IgD-negative memory B cell (primary cell): ENCODE measurements at regions not wholly inside any gene's neighbourhood (a gene's known extent, or its start where the extent isn't known, plus 50 kb on each side); places are given as distances from the start of the nearest gene placed in this dataset.

ENCODE experiments used
- H3K27ac Mint-ChIP-seq, 3 donors: one replicate each; pipeline ENCODE4 v1.8.0; 2020 to 2022; ENCODE audit warnings: mild to moderate bottlenecking in 3 of 3, mixed read lengths in 3 of 3, moderate library complexity in 1 of 3
- H3K27me3 Mint-ChIP-seq: one replicate; pipeline ENCODE4 v1.8.0; 2021; ENCODE audit warnings: mixed read lengths
- H3K36me3 Mint-ChIP-seq: one replicate; pipeline ENCODE4 v1.8.0; 2020; ENCODE audit warnings: mild to moderate bottlenecking, mixed read lengths
- H3K4me1 Mint-ChIP-seq, 3 donors: one replicate each; pipeline ENCODE4 v1.8.0; 2020 to 2022; ENCODE audit warnings: mixed read lengths in 3 of 3, mild to moderate bottlenecking in 1 of 3
- H3K4me3 Mint-ChIP-seq, 4 donors: one replicate each; pipeline ENCODE4 v1.8.0; 2020 to 2022; ENCODE audit warnings: mild to moderate bottlenecking in 4 of 4, mixed read lengths in 4 of 4, moderate library complexity in 3 of 4
- H3K9me3 Mint-ChIP-seq, 3 donors: one replicate each; pipeline ENCODE4 v1.8.0; 2020 to 2021; ENCODE audit warnings: mixed read lengths in 3 of 3, mild to moderate bottlenecking in 1 of 3

DNA sequence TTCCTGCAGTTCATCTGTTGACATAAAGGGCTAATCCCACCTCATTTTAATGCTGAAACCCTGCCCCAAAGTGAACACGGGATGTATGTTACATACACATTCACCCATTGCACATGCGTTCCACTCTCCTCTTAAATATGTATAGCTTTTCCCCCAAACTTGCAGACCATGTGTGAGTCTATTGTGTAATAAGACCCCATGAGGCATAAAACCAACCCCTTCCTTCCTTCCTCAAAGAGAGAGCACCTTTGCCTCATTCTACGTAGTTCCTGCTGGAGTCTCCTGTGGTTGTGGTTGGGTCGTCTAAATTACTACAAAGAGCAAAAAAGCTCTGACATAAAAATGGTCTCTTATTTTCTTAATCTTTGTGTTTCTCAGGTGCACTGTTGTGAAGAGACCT is 345.7 kb upstream of the KLF6 start:
- H3K9me3 Mint-ChIP-seq: peaks cover 0 to 6% (median 0%) of the 10 kb centered on the region in 3 donors

DNA sequence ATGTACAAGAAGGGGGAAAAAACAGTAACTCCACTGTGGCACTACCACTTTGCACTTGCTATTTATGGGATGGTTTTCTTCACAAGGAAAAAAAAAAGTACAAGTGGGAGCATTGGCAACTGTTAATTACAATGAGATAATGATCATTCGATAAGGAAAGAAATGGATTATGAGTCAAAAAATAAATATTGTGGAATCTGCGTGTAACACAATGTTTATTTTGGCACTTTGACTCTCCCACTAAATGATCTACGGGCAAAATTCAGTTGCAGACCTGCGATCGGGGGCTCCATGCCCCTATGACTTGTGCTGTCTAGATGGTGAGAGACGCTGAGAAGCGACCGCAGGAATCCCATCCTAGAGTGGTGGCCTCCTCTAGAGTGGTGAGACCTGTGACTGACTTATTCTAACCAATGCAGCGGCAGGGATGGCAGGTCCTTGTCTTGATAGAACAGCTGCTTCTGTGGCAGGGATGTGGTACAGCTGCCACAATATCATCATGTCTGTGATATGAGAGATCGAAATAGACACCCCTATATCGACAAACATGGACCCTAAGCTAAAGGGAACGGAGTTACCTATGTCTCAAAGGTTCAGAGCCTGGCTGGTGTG is 345.0 kb upstream of the KLF6 start:
- H3K4me1 Mint-ChIP-seq: peaks cover 17 to 31% (median 26%) of the 10 kb centered on the region in 3 donors
- H3K36me3 Mint-ChIP-seq: no peaks in the 10 kb centered on the region
- H3K9me3 Mint-ChIP-seq: peaks cover 1 to 7% (median 1%) of the 10 kb centered on the region in 3 donors
- H3K27ac Mint-ChIP-seq: no peak overlapping the region
- H3K27me3 Mint-ChIP-seq: no peaks in the 10 kb centered on the region
- no peak overlapping the region for H3K4me3 Mint-ChIP-seq

More for the DNA sequence above, 345.7 kb upstream of the KLF6 start:
- Mint-ChIP-seq H3K4me1 (peaks cover 24 to 32% (median 32%) of the 10 kb centered on the region in 3 donors), H3K27me3 (no peaks in the 10 kb centered on the region), H3K4me3 (no peak overlapping the region), H3K36me3 (no peaks in the 10 kb centered on the region), H3K27ac (no peak overlapping the region)

DNA sequence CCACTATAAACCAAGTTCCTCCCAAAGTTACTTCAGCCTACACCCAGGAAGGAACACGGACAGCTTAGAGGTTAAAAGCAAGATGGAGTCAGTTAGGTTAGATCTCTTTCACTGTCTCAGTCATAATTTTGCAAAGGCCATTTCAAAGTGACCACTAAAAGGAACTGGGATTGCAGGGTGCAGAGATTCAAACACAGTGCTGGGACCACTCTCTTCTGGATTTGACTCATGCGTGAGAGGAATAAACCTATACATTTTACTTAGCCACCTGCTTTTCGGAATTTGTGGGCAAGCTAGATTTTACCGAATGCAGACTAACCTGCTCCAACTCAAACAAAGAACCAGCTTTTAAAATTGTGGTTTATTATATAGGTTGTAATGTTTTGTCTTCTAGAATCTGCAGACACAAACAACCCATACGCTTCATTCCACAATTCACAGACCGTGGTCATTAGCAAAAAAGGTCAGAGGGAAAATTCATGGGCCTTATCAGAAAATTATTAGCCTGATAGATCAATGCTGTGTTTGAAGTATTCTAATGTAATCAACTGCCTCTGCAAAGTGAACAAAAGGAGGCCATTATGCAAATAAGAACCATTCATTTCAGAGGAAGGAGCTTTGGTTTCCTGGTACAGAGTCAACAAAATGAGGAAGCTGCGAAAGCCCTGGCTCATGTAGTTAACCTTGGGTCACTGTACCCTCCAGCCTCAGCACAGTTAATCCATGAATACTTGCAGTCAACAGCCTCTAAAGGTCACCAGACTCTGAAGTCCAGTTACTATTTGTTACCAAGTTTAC is 342.7 kb upstream of the KLF6 start:
- H3K9me3 Mint-ChIP-seq: peaks cover 2 to 14% (median 8%) of the 10 kb centered on the region in 3 donors
- peak overlapping the region in 2 of 4 donors; percentile 16 to 76 for H3K4me3 Mint-ChIP-seq
- H3K36me3 Mint-ChIP-seq: no peaks in the 10 kb centered on the region
- H3K27ac Mint-ChIP-seq: peak overlapping the region in 1 of 3 donors; percentile 41
- H3K4me1 Mint-ChIP-seq: peaks cover 16 to 42% (median 26%) of the 10 kb centered on the region in 3 donors
- no peaks in the 10 kb centered on the region for H3K27me3 Mint-ChIP-seq

DNA sequence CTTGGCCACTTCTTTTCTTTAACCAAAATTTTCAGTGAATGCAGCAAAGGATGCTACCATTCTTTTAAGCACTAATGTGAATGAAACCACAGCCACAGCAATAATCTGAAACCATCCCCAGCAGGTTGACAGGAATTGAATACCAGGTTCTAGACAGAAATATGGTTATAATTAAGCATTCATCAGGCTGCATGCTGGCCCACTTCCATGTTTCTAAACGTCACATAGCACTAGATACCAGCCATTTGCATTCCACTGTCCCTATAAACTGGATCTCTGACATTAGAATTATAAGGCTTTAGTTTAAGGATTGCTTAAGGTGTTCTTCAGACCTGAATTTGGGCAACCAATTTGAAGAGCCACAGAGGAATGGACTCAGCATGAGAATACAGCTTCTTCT is 340.8 kb upstream of the KLF6 start:
- Mint-ChIP-seq H3K36me3 (no peaks in the 10 kb centered on the region), H3K4me3 (no peak overlapping the region), H3K9me3 (peaks cover 2 to 14% (median 8%) of the 10 kb centered on the region in 3 donors), H3K4me1 (peaks cover 29 to 49% (median 40%) of the 10 kb centered on the region in 3 donors), H3K27ac (no peak overlapping the region), H3K27me3 (no peaks in the 10 kb centered on the region)

DNA sequence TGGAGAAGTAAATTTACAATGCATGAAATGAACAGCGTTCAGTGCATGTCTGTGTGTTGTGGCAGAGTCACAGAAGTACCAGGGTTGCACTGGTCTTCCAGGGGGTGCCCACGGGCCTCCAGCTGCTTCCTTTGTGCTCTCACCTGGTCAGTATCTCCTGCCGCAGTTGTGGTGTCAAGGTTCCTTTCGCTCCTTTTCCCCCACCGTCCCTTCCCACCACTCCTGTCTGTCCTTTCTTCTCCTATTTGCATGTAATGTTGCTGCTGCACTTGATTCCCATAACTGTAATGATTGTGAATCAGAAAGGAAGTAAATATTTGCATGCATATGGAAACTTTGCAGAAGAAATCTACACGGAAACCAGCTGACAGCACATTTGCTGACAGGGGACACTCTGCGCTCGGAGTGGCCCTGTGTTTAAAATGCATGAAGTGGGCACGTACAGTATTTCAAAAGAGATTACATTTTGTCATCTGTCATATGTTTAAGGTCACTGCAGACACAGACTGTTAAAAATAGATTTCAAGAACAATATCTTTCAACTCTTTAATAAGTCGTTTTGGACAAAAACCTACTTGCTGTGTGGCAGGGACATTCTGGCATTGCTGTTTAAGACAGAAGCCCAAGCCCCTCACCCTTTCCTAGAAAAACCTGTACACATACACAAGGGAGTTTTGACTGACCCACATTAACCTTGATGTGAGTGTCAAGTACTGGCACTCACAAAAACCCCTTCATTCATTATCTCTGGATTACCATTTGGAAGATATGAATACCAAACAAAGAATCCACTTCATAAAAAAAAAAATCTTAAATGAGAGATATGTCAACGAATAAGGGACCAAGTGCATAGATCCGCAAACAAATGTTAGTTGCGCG is 336.7 kb upstream of the KLF6 start:
- H3K4me3 Mint-ChIP-seq: peak overlapping the region; percentile 7 to 86 (median 78)

DNA sequence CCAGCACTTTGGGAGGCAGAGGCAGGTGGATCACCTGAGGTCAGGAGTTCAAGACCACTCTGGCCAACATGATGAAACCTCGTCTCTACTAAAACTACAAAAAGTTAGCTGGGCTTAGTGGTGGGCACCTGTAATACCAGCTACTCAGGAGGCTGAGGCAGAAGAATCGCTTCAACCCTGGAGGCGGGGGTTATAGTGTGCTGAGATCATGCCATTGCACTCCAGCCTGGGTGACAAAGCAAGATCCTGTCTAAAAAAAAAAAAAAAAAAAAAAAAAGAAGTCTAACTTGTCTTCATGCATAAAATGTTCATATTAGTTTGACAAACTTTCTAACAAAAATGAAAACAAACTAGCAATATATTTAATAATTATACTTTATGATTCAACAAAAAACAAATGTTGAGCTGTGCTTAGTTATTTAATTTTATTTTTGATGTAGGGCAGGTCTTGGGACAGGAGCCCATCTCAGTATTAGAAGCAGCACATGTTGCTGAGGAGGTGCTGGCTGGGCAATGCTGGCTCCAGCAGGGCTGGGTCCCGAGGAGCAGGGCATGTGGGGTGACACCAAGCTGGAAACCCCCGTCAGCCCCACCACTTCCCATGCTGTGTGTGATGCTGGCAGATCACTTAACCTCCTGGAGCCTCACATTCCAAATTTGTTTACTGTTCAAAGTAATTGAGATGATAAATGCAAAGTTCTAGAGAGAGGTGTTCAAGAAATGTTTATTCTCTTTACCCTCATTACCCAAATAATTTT is 335.3 kb upstream of the KLF6 start:
- H3K36me3 Mint-ChIP-seq: peaks cover 2% of the 10 kb centered on the region
- H3K27ac Mint-ChIP-seq: no peak overlapping the region
- H3K4me3 Mint-ChIP-seq: peak overlapping the region in 1 of 4 donors; percentile 29
- peaks cover 20 to 25% (median 23%) of the 10 kb centered on the region in 3 donors for H3K4me1 Mint-ChIP-seq
- no peaks in the 10 kb centered on the region for H3K27me3 Mint-ChIP-seq
- peaks cover 3 to 8% (median 8%) of the 10 kb centered on the region in 3 donors for H3K9me3 Mint-ChIP-seq

More for the DNA sequence above, 336.7 kb upstream of the KLF6 start:
- Mint-ChIP-seq H3K4me1 (peaks cover 23 to 28% (median 24%) of the 10 kb centered on the region in 3 donors), H3K9me3 (peaks cover 3 to 14% (median 8%) of the 10 kb centered on the region in 3 donors), H3K27ac (no peak overlapping the region), H3K27me3 (no peaks in the 10 kb centered on the region), H3K36me3 (no peaks in the 10 kb centered on the region)

DNA sequence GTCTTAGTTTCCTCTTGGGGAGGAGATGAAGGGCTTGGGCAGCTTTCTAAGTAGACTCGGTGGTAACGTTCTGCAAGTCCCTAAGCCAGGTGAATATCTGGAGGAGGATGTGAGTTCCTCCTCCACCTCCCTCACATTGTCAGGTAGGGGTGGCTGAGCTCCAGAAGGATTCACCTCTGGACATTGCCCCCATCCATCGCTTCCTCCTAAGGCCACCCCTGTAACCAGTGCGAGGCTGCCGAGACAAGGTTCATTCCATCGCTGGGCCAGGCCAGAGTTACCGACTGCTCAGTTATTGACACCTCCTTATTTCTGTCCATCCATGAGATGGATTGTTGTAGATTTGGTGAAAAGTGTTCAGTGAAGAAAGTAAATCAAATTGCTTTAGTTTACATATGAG is 334.1 kb upstream of the KLF6 start:
- Mint-ChIP-seq H3K27me3 (no peaks in the 10 kb centered on the region), H3K9me3 (peaks cover 0 to 4% (median 2%) of the 10 kb centered on the region in 3 donors), H3K4me1 (peaks cover 12 to 23% (median 22%) of the 10 kb centered on the region in 3 donors), H3K36me3 (peaks cover 2% of the 10 kb centered on the region), H3K4me3 (peak overlapping the region in 1 of 4 donors; percentile 4), H3K27ac (no peak overlapping the region)

DNA sequence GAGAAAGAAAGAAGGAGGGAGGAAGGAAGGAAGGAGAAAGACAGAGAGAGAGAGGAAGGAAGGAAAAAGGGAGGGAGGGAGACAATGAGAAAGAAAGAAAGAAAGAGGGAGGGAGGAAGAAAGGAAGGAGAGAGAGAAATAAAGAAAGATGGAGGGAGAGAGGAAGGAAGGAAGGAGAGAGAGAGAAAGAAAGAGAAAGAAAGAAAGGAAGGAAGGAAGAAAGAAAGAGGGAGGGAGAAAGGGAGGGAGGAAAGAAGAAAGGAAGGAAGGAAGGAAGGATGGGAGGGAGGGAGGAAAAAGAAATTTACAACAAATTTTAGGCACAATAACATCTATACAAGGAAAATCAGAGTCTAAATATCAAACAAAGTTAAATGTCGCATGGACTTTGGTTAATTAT is 332.6 kb upstream of the KLF6 start:
- H3K27ac Mint-ChIP-seq: no peak overlapping the region
- no peaks in the 10 kb centered on the region for H3K27me3 Mint-ChIP-seq
- peaks cover 7 to 20% (median 18%) of the 10 kb centered on the region in 3 donors for H3K4me1 Mint-ChIP-seq
- peaks cover 4% of the 10 kb centered on the region for H3K36me3 Mint-ChIP-seq
- no peak overlapping the region for H3K4me3 Mint-ChIP-seq
- peaks cover 0 to 4% (median 2%) of the 10 kb centered on the region in 3 donors for H3K9me3 Mint-ChIP-seq

DNA sequence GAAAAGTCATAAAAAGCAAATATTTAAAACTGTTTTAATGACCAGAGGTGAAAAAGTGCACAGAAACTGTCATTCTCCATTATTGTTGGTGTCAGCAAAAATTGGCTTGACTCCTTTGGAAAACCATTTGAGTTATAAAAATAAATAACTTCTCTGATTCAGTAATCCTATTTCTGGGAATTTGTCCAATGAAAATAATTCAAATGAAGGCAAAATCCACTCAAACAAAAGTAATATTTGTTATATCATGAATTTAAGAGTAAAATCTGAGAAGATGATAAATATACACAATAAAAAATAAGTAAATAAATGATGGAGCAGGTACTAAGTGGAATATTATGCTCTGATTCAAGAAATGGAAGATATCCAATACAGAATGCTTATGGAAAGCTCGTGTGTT is 326.6 kb upstream of the KLF6 start:
- Mint-ChIP-seq H3K36me3 (peaks cover 4% of the 10 kb centered on the region), H3K27ac (no peak overlapping the region), H3K27me3 (no peaks in the 10 kb centered on the region), H3K4me3 (no peak overlapping the region), H3K9me3 (peaks cover 0 to 4% (median 0%) of the 10 kb centered on the region in 3 donors), H3K4me1 (peaks cover 6 to 9% (median 6%) of the 10 kb centered on the region in 3 donors)

DNA sequence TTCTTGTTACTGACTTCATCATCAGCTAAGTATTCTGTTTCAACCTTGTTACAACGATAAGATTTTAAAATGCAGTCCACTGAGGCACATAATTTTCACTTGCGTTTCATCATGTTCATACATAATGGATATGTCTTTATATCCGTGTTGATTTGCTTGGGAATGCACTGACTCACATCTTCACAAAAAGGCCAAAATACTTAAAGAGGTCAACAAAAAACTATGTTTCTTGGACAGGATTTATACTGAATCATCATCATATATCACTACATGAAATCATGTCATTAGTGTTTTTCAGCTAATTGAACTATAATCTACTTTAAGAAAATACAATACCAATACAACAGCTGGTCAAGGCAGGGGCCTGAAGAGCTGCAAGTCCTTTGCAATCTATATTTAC is 324.5 kb upstream of the KLF6 start:
- Mint-ChIP-seq H3K27me3 (no peaks in the 10 kb centered on the region), H3K27ac (no peak overlapping the region), H3K4me3 (peak overlapping the region in 1 of 4 donors; percentile 20), H3K36me3 (peaks cover 1% of the 10 kb centered on the region), H3K9me3 (no peaks in the 10 kb centered on the region), H3K4me1 (peaks cover 6 to 9% (median 7%) of the 10 kb centered on the region in 3 donors)

DNA sequence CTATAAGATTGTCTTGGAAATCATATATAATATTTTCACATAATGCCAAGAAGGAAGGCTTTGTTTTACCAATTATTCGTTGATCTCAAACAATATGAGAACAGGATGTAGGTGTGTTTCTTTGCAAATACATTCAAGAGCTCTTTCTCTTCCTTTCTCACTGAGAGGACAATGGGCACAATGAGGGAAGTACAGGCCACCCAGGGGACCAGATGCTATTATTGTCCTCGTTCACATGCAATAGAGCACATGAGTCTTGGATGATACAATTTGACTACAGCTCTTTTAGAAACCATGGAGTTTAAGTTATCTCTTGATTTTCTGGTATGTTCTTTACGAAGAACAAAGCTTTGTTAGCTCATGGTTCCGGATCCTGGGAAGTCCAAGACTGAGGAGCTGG is 323.7 kb upstream of the KLF6 start:
- peak overlapping the region in 2 of 4 donors; percentile 67 to 80 for H3K4me3 Mint-ChIP-seq

DNA sequence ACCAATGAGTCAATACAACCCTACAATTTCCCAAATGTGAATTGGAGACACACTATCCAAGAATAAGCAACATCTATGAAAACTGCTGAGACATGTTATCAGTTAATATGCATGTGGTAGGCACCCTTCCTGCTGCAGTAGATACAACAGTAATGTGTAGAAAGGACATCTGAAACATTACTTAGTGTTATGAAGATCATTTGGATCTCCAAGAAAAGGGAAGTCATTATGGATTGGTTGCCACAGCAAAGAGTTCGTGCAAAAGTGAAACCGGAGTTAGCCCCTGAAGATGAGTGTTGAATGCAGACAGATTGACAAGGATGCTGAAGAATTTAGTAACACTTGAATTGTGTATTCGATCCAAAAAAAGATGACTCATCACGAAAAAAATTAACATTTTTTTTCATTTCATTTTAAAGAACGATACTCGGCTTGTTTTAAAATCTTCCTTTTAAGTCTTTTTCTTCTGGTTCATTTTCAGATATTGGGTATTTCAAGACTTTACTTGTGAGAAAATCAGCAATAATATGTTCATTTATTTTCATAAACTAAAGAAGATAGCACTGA is 322.4 kb upstream of the KLF6 start:
- Mint-ChIP-seq H3K9me3 (no peaks in the 10 kb centered on the region), H3K4me1 (peaks cover 6 to 10% (median 10%) of the 10 kb centered on the region in 3 donors), H3K27ac (no peak overlapping the region), H3K4me3 (no peak overlapping the region), H3K27me3 (no peaks in the 10 kb centered on the region), H3K36me3 (no peaks in the 10 kb centered on the region)

More for the DNA sequence above, 323.7 kb upstream of the KLF6 start:
- Mint-ChIP-seq H3K4me1 (peaks cover 6 to 9% (median 7%) of the 10 kb centered on the region in 3 donors), H3K27ac (no peak overlapping the region), H3K27me3 (no peaks in the 10 kb centered on the region), H3K9me3 (no peaks in the 10 kb centered on the region), H3K36me3 (peaks cover 1% of the 10 kb centered on the region)

DNA sequence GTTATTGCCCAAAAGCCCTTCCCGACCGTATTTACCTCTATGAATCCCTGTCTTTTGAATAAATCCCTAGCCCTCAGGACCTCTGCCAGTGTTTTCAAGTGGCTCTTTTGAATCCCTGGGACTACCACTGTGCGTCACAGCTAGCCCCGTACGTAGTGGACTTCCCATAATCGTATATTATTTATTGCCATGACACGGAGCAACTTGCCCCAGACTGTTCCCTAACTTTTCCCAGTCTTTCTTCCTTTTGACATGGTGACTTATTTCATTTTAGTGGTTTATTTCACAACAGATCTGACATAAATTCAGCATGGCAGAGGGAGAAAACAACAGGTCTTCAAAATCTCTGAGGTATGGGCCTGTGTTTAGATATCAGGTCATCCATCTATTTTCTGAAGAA is 318.6 kb upstream of the KLF6 start:
- Mint-ChIP-seq H3K27ac (no peak overlapping the region), H3K9me3 (no peaks in the 10 kb centered on the region), H3K36me3 (no peaks in the 10 kb centered on the region), H3K4me3 (no peak overlapping the region), H3K4me1 (peaks cover 2 to 9% (median 9%) of the 10 kb centered on the region in 3 donors), H3K27me3 (no peaks in the 10 kb centered on the region)
